GM20431 (cell line): ENCODE measurements at regions not wholly inside any gene's neighbourhood (a gene's known extent, or its start where the extent isn't known, plus 50 kb on each side); places are given as distances from the start of the nearest gene placed in this dataset.
"Not testable (repeated sequence)": the region's sequence is repeated elsewhere in the genome, so short reads cannot be mapped to it uniquely, and the experiment has no call there.

ENCODE experiments used
- in situ Hi-C: fragments of 300-500 bp; cut with MseI, MboI; formaldehyde crosslinking; loops from one replicate; pipeline ENCODE4 v1.15.0; 2020; ENCODE audit warnings: low sequenced_read_pairs; ENCODE audit not compliant: unreplicated experiment

DNA sequence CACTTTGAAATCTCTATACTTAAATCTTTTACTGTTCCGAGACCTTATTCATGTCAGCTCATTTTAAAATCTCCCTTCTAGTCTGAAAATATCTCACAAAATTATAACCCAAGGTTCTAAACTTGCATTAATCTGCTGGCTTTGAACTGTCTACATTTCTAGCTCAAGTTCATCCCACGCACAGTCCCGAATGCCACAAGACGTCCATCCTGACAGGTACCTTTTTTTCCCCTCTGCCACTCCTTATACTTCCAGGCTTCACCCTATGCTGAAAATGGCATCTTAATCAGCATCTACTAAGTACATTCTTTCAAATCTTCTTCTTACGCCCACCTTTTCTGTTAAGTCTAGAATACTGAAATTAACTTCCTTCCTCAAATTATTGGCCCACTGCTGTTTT lies 259.2 kb upstream of the GALNTL6 start:
- in situ Hi-C loops, result no loop called here

DNA sequence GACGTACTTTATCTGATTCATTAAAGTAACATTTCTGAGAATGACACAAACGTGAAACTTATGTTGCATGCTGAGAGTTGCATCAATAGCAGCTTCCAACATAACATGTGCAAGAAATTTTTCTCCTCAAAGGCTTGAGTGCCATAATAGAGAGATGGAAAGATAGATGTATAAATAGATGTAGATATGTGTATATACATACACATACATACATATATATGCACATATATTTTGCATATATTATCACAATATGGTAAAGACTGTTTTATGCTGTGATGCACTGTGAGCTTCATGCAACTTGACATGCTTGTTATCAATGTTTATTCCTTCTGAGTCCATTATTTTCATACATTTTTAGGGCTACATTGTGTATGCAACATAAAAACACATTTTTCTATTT lies 270.6 kb upstream of the GALNTL6 start:
- in situ Hi-C loops, result no loop called here

DNA sequence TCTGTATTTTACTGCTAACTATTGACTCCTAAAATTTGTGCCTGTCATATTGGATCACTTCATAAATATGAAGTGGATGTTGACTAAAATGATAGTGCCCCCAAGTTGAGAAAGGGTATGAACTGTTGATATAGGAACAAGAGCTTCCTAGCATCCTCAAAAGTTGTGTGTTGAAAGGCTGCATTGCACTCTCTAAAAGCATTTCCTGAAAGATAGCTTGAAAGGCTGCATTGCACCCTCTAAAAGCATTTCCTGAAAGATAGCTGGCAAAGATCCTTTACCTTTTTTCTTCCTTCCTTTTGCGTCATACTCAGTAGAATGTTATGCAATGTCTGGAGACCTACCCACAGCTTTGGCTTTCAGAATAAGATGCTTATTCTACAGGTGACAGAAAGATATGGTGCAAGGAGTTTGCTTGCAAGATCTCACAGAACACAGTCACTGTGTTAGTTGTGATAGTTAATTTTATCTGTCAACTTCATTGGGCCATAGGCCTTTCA lies 274.6 kb upstream of the GALNTL6 start:
- in situ Hi-C loops, result no loop called here

DNA sequence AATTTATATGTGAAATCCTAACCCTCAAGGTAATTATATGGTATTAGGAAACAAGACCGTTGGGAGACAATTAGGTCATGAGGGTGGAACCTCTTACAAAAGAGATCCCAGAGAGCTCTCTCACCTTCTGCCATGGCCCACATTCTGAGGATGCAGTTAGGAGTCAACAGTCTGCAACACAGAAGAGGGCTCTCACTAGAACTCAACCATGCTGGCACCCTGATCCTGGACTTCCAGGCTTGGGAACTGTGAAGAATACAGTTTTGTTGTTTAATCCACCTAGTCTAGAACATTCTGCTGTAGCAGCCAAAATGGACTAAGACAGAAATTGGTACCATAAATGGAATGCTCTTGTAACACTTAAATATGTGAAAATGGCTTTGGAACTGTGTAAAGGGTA lies 278.8 kb upstream of the GALNTL6 start:
- in situ Hi-C loops, result no loop called here

DNA sequence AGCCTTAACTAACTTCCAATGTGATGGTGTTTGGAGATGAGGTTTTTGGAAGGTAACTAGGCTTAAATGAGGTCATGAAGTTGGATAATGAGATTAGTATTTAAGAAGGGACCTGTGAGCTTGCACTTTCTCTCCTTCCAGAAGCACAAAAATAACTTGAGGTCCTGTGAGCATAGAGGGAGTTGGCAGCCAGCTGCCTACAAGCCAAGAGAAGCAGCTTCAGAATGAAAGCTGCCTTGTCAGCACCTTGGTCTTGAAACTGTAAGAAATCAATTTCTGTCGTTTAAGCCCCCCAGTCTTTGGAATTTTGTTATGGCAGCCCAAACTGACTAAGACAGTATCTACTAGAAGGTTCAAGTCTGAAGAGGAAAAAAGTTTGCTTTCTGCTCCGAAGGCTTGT lies 280.2 kb upstream of the GALNTL6 start:
- in situ Hi-C loops, result no loop called here

DNA sequence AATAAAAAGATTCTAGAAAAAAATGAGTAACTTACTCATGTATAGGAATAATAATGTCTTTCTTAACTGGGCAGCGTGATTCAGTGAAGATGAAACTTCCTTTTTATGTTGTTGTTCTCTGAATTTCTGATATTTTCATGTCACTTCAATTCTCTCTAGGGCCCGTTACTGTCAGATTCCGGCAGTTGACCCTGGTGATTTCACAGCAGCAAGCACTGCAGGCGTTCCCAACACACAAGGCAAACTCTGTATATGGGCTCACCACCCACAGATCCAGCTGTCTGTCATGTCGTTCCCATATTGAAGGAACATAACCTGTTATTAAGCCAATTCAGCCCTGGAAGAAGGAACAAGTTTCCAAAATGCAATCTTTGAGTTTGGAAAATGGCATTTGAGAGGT lies 288.3 kb upstream of the GALNTL6 start:
- in situ Hi-C loops, result no loop called here

DNA sequence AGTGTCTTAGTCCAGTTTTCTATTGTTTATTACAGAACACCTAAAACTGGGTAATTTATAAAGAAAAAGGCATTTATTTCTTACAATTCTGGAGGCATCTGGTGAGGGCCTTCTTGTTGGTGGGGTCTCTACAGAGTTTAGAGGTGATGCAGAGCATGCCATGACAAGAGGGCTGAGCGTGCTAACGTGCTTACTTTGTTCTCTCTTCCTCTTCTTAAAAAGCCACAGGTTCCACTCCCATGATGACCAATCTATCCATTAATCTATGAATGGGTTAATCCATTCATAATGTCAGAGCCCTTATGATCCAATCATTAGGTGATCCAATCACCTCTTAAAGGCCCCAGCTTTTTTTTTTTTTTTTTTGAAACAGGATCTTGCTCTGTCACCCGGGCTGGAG lies 291.5 kb upstream of the GALNTL6 start:
- in situ Hi-C loops, result no loop called here

DNA sequence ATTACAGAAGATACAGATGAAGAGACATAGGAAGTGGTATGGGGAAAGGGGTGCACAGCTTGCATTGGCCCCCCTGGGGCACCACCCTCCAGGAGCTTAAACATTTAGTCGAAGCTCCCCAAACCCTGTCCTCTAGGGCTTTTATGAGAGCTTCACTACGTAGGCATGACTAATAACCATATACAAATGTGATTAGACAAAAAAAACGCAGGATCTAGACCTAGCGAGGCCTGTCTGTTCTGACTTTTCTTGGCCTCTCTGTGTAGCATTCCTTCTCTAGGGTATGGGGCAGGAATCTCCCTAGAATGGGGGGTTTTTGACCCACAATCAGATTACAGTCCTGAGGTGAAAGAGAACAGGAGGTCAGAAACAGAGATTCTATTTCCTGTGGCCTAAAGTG lies 293.7 kb upstream of the GALNTL6 start:
- in situ Hi-C loops, result no loop called here

DNA sequence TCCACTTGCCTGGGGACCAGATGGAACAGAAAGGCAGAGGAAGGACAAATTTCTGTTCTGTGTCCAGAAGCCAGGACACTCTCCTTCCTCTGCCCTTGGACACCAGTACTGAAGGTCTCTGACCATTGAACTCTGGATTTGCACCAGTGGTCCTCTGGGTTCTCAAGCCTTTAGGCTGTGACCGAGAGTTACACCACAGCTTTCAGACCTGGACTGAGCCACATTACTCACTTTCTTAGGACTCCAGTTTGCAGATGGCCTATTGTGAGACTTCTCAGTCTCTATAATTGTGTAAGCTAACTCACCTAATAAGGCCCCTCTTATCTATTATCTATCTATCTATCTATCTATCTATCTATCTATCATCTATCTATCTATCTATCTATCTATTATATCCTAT lies 295.3 kb upstream of the GALNTL6 start:
- in situ Hi-C loops, result no loop called here

DNA sequence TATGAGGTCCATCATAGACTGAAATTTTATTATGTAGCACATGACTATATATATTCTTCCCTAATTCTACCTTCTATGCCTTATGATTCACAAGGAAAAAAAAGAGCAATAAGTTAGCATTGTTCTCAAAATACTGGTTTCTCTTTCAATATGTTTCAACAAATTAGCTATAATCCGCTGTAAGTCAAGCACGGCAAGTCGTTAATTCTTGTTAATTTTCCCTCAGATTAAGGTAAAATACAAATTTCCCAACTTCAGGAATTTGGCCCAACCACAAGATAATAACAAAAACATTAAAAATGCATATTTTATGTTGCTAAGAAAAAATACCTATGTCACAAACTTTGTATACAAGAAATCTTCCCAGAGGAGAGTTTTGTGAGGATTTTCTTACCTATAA lies 296.5 kb upstream of the GALNTL6 start:
- in situ Hi-C loops, result no loop called here

DNA sequence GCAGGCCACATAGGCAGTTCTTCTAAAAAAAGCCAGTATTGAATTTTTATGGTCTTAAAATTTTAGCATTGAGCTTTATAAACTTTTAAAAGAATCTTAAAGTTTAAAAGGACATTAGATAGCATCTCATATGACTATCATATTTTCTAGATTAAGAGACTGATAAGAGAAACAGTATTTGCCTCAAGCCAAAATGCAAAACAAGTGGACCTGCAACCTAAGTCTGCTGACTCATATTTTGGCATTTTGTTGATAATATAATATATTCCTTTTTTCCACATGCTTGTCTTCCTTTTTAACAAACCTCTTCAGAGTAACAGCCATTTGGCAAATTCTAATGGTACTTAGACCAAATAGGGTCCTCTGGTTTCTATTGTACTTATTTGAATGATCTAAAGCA lies 328.5 kb upstream of the GALNTL6 start:
- in situ Hi-C loops, result no loop called here

DNA sequence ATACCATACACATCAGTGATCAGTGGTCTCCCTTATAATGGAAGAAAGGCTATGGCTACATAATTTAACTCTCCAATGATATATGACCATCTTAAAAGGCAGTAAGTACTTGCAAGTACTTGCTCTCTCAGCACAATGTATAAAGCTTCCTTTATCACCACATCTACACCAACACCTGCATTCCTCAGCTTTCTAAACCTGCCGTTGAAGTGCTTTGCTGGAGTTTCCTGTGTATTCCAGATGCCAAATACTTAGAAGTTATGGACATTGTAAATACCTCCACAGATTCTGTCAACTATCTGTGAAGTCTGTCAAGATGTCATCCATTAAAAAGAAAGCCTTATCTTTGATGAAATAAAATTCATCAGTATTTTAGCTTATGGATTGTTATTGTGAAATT lies 335.0 kb upstream of the GALNTL6 start:
- in situ Hi-C loops, result no loop called here

DNA sequence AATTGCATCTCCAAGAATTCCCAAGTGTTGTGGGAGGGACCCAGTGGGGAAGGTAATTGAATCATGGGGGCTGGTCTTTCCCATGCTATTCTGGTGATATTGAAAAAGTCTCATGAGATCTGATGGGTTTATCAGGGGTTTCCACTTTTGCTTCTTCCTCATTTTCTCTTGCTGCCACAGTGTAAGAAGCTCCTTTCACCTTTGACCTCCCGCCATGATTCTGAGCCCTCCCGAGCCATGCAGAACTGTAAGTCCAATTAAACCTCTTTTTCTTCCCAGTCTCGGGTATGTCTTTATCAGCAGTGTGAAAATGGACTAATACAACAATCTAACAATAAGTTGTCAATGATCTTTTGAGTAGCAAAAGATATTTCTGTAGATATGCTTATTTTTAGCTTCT lies 338.1 kb upstream of the GALNTL6 start:
- in situ Hi-C loops, result not testable (repeated sequence)

DNA sequence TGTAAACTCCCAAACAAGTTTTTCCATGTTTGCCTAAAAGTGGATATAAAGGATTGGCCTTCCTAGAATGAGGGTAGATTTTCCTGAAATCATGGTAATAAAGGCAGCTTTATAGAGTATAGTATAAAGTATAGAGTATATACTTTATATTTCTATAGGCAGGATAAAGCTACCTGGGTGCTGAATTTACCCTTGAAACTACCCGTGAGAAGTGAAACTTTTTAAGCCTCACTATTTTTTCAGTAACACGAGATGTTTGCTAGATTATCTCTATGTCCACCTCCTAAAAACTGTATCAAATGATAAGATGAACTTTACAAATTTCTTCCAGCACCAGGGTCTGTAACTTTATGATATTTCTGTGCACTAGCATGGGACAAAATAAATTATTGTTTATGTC lies 340.0 kb upstream of the GALNTL6 start:
- in situ Hi-C loops, result no loop called here

DNA sequence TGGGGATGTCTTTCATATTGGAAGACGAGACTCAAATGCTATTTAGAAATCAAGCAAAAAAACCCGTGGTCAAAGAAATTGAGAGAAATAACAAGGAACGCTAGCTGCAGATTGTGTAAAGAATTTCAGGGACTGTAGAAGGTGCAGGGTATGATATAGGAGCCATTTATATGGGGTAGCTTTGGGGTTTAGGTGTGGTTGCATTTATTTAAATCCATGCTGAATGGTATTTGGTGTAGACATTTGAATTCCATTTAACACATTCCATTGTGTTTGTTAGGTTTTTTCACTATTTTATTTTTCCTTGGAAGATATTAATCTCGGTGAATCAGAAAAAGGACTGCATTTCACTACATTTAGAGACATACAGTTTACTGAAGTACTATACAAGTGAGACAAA lies 341.0 kb upstream of the GALNTL6 start:
- in situ Hi-C loops, result no loop called here

DNA sequence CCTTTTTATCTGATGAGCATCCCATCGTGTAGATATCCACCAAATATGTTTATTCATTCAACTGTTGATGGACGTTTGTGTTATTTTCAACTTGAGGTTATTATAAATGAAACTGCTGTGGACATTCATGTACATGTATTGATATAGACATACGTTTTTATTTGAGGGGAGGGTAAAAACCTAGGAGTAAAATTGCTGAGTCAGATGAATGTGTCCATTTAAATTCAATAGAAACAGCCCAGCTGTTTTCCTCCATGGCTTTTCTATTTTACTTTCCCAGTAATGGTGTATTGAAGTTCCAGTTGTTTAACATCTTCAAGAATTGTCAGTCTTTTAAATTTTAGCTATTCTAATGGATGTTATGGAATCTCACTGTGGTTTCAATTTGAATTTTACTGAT lies 348.7 kb upstream of the GALNTL6 start:
- in situ Hi-C loops, result no loop called here

DNA sequence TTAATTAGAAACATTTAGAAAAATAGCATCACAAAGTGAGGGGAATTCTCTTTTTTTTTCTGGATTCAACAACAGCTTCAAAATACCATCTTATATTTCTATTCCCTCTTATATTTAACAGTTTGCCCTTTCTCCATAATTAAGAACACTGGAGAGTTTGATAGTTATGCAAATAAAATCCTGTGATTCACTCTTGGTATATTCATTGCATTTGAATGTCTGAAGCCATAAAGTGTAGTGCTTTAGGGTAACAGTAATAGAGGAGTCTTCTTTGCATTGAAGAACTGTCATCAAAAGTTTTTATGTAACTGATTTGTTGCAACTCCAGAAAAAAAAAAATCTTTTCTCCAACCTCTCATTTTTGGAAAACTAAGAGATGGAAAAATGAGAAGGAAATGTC lies 352.0 kb upstream of the GALNTL6 start:
- in situ Hi-C loops, result no loop called here

DNA sequence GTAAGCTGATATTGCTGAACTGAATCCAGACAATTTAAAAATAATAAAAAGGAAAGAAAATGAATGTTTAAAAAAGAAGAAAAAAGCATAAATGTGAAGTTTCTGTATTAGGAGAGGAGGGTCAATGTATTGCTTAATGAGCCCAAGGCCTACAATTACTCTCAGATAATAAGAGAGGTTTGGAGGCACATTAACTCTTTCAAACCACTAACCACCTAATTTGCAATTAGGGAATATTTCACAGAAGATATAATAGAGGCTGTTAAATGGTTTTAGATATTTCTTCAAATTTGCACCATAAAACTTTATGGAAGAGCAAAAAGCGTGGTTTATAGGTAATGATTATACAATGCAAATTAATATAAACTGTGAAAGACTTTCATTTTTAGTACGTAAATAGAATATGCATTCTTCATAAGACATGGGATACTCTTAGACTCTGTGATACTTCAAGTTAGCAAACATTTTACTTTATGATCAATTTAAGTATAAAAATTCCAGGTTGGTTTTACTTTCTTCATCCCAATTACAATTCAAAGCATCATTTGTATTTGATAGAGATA lies 364.2 kb upstream of the GALNTL6 start:
- in situ Hi-C loops, result no loop called here

DNA sequence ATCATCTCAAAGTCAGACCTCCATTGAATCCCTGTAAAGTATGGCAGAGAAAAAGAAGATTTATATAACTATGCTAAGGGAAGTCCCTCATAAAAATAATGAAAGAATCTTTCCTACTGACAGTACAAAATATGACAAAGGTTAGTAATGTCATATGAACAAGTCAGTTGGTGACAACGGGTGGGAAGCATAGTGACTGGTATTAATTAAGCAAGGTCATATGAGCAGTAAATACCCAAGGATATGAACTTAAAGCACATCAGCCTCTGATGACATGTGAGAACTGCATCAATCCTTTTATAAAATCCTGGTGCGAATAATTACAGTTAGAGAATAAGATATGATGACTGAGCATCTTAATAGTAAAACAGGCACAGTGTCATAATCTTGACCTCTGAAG lies 364.8 kb upstream of the GALNTL6 start:
- in situ Hi-C loops, result no loop called here

DNA sequence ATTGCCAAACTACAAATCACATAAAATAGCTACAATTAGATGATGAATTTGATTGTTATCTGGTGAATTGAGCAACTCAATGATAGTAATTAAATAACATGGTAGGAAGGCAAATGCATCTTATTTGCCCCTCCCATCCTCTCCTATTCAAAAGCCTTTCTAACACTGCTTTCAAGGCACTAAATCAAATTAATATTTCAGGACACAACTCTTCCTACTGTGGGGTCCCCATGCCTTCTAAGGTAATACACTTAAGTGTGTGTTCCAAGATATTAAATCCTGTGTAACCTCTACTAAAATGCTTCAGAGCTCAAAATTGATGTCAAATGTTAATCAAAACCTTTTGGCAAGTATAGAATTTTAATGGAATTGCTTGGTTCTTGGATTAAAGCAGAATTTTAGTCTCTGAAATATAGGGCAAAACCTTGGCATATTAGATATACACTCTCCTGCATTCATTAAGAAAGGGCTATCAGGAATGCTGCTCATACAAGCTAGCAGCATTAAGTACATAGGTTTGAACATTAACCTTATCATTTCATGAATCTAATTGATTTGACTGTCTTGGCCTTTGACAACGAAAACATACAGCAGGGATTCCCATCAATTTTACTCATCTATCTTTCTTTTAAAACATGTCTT lies 371.8 kb upstream of the GALNTL6 start:
- in situ Hi-C loops, result no loop called here

DNA sequence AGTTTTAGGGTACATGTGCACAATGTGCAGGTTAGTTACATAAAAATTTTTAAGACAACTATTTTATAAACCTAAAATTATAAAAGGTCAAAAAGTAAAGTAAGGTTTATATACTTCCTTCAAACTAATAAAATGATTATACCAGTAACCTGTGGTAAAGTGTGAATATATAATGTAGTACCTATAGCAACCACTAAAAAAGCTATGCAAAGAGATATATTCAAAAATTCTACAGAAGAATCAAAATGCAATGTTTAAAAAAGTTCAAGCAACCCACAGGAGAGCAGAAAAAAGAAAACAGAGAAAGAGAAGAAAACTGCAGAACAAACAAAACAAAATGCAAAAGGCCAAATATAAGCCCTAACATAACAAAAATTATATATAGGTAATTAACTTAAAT lies 379.5 kb upstream of the GALNTL6 start:
- in situ Hi-C loops, result no loop called here

DNA sequence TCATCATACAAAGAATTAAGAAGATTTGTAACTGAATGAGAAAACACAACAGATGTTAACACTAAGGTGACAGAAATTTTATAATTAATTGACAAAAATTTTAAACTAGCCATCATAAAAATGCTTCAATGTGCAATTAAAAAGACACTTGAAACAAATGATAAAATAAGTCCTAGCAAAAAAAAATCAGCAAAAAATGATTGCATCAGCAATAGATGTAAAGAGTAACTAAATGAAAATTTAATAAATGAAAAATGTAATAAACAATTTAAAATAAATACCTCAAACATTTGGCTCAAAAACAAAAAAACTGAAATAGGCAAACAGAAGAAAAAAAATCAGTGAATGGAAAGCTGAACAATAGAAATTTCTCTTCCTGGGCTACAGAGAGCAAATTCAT lies 380.7 kb upstream of the GALNTL6 start:
- in situ Hi-C loops, result no loop called here
